Ovary (tissue), 3 donors: ENCODE measurements at regions not wholly inside any gene's neighbourhood (a gene's known extent, or its start where the extent isn't known, plus 50 kb on each side); places are given as distances from the start of the nearest gene placed in this dataset.

Source experiments
- CTCF ChIP-seq, 3 donors: fragments of 450-650 bp in 2 of 3; fragments of 200-600 bp in 1 of 3; IDR thresholded peaks; one replicate each; pipeline versions ENCODE4 v1.5.1 to v1.8.0; 2016 to 2022; ENCODE audit warnings: antibody characterized with exemption in 3 of 3, mild to moderate bottlenecking in 1 of 3
- POLR2A ChIP-seq: fragments of 450-650 bp; IDR thresholded peaks from one replicate; pipeline ENCODE4 v1.6.1; 2017; ENCODE audit warnings: antibody characterized with exemption, mild to moderate bottlenecking, moderate library complexity
- donor health status: DM: no; HTN: no; CAD: no.

- no peak for TF ChIP-seq CTCF (IDR thresholded peaks at IDR 0.05)
- TF ChIP-seq POLR2A: no peak
Measured at GRCh38 chr2:239856620-239857285, 168.4 kb downstream of the NDUFA10 start.
